Activated CD4-positive, alpha-beta T cell treated with anti-CD3 and anti-CD28 coated beads, Interleukin-2, amount 10 ng/mL, durations not matched to agents 7 days and 5 days (primary cell): ENCODE measurements at regions not wholly inside any gene's neighbourhood (a gene's known extent, or its start where the extent isn't known, plus 50 kb on each side); places are given as distances from the start of the nearest gene placed in this dataset.
"Not testable (repeated sequence)": the region's sequence is repeated elsewhere in the genome, so short reads cannot be mapped to it uniquely, and the experiment has no call there.

Source experiments
- CTCF ChIA-PET: fragments of 350-600 bp; sonication (Branson Sonifier 250); formaldehyde crosslinking; loops from one replicate; lab custom pipeline; 2021; ENCODE audit warnings: antibody characterized with exemption; lab: Charles Lee
- POLR2A ChIA-PET: fragments of 350-600 bp; sonication (Branson Sonifier 250); formaldehyde crosslinking; loops from one replicate; lab custom pipeline; 2021; ENCODE audit warnings: antibody characterized with exemption; lab: Charles Lee
- DNase-seq: peaks from one replicate; pipeline ENCODE4 v3.0.0-alpha.2; 2020
- H3K27ac Mint-ChIP-seq: one replicate; pipeline ENCODE4 v1.8.0; 2021; ENCODE audit warnings: mild to moderate bottlenecking, moderate library complexity, mixed read lengths
- H3K27me3 Mint-ChIP-seq: one replicate; pipeline ENCODE4 v1.8.0; 2021; ENCODE audit warnings: mixed read lengths
- H3K36me3 Mint-ChIP-seq: one replicate; pipeline ENCODE4 v1.8.0; 2021; ENCODE audit warnings: low read depth, mixed read lengths
- H3K4me1 Mint-ChIP-seq: one replicate; pipeline ENCODE4 v1.8.0; 2021; ENCODE audit warnings: mixed read lengths
- H3K4me3 Mint-ChIP-seq: one replicate; pipeline ENCODE4 v1.8.0; 2021; ENCODE audit warnings: mild to moderate bottlenecking, moderate library complexity, mixed read lengths
- H3K9me3 Mint-ChIP-seq: one replicate; pipeline ENCODE4 v1.8.0; 2021; ENCODE audit warnings: mixed read lengths

DNA sequence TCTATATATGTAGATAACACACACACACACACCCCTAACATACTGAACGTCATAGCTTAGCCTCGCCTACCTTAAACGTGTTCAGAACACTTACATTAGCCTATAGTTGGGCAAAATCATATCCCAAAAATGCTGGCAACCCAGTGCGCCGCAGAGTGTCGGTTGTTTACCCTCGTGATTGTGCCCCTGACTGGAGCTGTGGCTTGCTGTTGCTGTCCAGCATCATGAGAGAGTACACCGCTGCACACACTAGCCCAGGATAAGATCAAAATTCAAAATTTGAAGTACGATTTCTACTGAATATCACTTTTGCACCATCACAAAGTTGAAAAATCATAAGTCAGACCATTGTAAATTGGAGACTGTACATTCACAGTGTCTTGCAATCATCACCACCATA, 73.1 kb upstream of the COG2 start:
- no peak overlapping the region for H3K4me3 Mint-ChIP-seq
- POLR2A ChIA-PET = no interaction called here
- H3K9me3 Mint-ChIP-seq = no peaks in the 10 kb centered on the region
- H3K36me3 Mint-ChIP-seq = no peaks in the 10 kb centered on the region
- H3K4me1 Mint-ChIP-seq = no peaks in the 10 kb centered on the region
- DNase-seq = no peak
- peaks cover 26% of the 10 kb centered on the region for H3K27me3 Mint-ChIP-seq
- no peak overlapping the region for H3K27ac Mint-ChIP-seq
- CTCF ChIA-PET = no interaction called here

- H3K27me3 Mint-ChIP-seq = peaks cover 29% of the 10 kb centered on the region
- ChIA-PET POLR2A (no interaction called here), CTCF (no interaction called here)
- no peak for DNase-seq
- H3K4me3 Mint-ChIP-seq = no peak overlapping the region
- H3K4me1 Mint-ChIP-seq = no peaks in the 10 kb centered on the region
- H3K27ac Mint-ChIP-seq = no peak overlapping the region
- no peaks in the 10 kb centered on the region for H3K9me3 Mint-ChIP-seq
- no peaks in the 10 kb centered on the region for H3K36me3 Mint-ChIP-seq
These were observed 73.6 kb upstream of the COG2 start for GRCh38 chr1:230568676-230569075.

GRCh38 chr1:230568008-230568407, 74.3 kb upstream of the COG2 start:
- Mint-ChIP-seq H3K27me3 (peaks cover 31% of the 10 kb centered on the region), H3K4me1 (no peaks in the 10 kb centered on the region), H3K9me3 (no peaks in the 10 kb centered on the region), H3K27ac (no peak overlapping the region), H3K4me3 (no peak overlapping the region), H3K36me3 (no peaks in the 10 kb centered on the region)
- POLR2A ChIA-PET = no interaction called here
- no peak for DNase-seq
- CTCF ChIA-PET = interaction anchor here (0.7 kb wide), 1 partner anchor 19 kb away, joined by 3 read pairs; no protein-coding TSS in a partner anchor

DNA sequence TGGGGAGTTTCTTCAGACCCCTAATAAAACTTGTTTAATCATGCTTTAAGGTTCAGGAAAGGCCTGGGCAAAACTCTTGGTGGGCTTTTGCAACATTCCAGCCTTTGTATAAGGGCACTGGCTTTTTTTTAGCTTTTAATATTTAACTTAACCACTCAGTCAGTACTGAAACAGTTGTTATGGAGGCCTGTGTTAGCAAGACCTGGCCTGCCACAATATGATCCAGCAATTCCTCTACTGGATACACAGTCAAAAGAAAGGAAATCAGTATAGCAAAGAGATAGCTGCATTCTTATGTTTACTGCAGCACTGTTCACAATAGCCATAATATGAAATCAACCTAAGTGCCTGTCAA, 75.1 kb upstream of the COG2 start:
- no peak overlapping the region for H3K4me3 Mint-ChIP-seq
- no peak for DNase-seq
- H3K36me3 Mint-ChIP-seq = no peaks in the 10 kb centered on the region
- peaks cover 29% of the 10 kb centered on the region for H3K27me3 Mint-ChIP-seq
- no peaks in the 10 kb centered on the region for H3K4me1 Mint-ChIP-seq
- H3K9me3 Mint-ChIP-seq = no peaks in the 10 kb centered on the region
- POLR2A ChIA-PET = no interaction called here
- no peak overlapping the region for H3K27ac Mint-ChIP-seq
- CTCF ChIA-PET = interaction anchor here (1.0 kb wide), 1 partner anchor 12 kb away, joined by 3 read pairs; no protein-coding TSS in a partner anchor

DNA sequence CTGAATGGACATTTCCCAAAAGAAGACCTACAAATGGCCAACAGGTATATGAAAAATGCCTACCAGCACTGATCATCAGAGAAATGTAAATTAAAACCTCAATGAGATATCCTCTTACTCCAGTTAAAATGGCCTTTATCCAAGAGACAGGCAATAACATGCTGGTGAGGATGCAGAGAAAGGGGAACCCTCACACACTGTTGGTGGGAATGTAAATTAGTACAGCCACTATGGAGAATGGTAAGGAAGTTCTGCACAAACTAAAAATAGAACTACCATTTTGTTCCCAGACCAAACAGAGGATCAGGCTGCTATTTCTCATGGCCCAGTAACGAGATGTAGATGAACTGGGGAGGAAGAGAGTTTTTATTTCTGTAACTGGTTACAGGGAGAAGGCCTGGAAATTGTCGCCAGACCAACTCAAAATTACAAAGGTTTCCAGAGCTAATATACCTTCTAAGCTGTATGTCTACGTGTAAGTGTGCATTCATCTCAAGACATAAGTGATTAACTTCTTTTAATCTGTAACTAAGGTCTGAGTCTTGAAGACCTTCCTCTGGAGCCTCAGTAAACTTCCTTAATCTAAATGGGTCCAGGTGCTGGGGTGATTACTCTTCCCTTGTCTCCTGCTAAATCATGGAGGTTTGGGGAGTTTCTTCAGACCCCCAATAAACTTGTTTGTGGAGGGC, 75.6 kb upstream of the COG2 start:
- H3K9me3 Mint-ChIP-seq, H3K36me3 Mint-ChIP-seq, H3K27ac Mint-ChIP-seq, H3K4me1 Mint-ChIP-seq, DNase-seq, H3K4me3 Mint-ChIP-seq, POLR2A ChIA-PET: not testable (repeated sequence)
- H3K27me3 Mint-ChIP-seq = peaks cover 24% of the 10 kb centered on the region
- CTCF ChIA-PET = interaction anchor here (0.6 to 1.0 kb wide), 2 partner anchors 13 to 929 kb away, joined by 3 read pairs; no protein-coding TSS in a partner anchor

- Mint-ChIP-seq H3K36me3 (no peaks in the 10 kb centered on the region), H3K27me3 (peaks cover 19% of the 10 kb centered on the region), H3K4me3 (no peak overlapping the region), H3K27ac (no peak overlapping the region), H3K9me3 (no peaks in the 10 kb centered on the region), H3K4me1 (no peaks in the 10 kb centered on the region)
- POLR2A ChIA-PET = no interaction called here
- CTCF ChIA-PET = no interaction called here
- DNase-seq = no peak
These were observed 77.1 kb upstream of the COG2 start for GRCh38 chr1:230565141-230565540.

GRCh38 chr1:230563591-230563990, 78.7 kb upstream of the COG2 start:
- Mint-ChIP-seq H3K36me3 (no peaks in the 10 kb centered on the region), H3K9me3 (no peaks in the 10 kb centered on the region), H3K4me3 (no peak overlapping the region), H3K27ac (no peak overlapping the region), H3K4me1 (no peaks in the 10 kb centered on the region), H3K27me3 (peaks cover 21% of the 10 kb centered on the region)
- no peak for DNase-seq
- ChIA-PET POLR2A (no interaction called here), CTCF (interaction anchor here (0.6 to 1.5 kb wide), 2 partner anchors 10 to 106 kb away, joined by 3 read pairs; no protein-coding TSS in a partner anchor)

DNA sequence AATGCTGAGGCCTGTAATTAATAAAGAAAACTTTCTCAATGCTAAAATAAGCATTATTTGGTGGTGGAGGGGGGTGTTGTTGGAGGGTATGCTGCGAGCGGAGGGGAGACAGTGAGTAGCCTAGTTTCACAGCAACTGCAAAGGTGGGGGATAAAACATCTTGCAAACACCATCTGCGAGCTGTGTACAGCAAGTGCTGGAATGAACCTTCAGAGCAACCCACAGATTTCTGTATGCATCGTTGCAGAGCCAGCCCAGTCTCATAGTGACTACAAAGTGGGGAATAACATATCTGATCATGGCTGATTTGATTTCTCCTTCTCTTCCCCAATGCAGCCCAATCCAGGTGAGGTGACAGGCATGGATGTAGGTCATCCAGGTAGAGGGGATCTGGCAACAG, 80.7 kb upstream of the COG2 start:
- Mint-ChIP-seq H3K4me3 (no peak overlapping the region), H3K4me1 (no peaks in the 10 kb centered on the region), H3K9me3 (no peaks in the 10 kb centered on the region), H3K27ac (no peak overlapping the region), H3K27me3 (peaks cover 24% of the 10 kb centered on the region), H3K36me3 (no peaks in the 10 kb centered on the region)
- POLR2A ChIA-PET = no interaction called here
- CTCF ChIA-PET = no interaction called here
- no peak for DNase-seq

DNA sequence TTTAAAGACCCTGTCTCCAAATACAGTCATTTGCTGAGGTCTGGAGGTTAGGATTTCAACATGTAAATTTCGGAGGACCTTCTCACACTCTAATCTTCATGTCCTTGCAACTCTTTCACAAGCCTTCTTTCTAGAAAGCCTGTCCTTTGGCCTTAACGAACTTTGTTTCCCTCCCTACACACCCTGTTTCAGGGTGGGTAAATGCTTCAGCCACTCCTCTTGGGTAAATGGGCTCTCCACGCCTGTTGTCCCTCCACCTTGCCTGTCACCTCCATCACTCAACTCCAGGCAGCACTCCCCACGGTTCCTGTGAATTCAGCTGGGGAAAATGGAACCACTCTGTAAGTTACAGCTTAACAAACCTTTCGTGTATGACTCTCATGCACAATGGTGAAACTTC, 84.0 kb upstream of the COG2 start:
- no peak overlapping the region for H3K4me3 Mint-ChIP-seq
- no peaks in the 10 kb centered on the region for H3K9me3 Mint-ChIP-seq
- no peaks in the 10 kb centered on the region for H3K36me3 Mint-ChIP-seq
- H3K27me3 Mint-ChIP-seq = peaks cover 8% of the 10 kb centered on the region
- peaks cover 3% of the 10 kb centered on the region for H3K4me1 Mint-ChIP-seq
- no peak for DNase-seq
- ChIA-PET POLR2A (no interaction called here), CTCF (interaction anchor here (1.8 kb wide), 1 partner anchor 20 kb away, joined by 4 read pairs; no protein-coding TSS in a partner anchor)
- no peak overlapping the region for H3K27ac Mint-ChIP-seq

DNA sequence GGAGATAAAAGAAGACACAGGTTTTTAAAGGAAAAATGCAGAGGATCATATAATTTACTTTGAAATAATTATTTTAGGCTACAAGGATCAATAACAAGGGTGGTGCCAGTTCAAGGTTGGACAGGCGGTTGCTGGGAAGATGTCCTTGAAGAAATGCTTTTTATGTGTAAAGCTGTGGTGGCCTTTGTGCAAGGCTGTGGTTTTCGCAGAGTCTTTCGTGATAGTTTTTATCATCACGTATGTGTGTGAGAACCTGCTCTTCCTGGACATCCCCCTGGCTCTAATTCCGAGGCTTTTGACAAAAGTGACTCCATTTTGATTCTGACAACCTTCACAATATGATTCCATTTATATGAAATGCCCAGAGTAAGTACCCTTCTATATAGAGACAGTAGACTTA, 85.8 kb upstream of the COG2 start:
- no peak overlapping the region for H3K4me3 Mint-ChIP-seq
- H3K27me3 Mint-ChIP-seq = peaks cover 12% of the 10 kb centered on the region
- H3K9me3 Mint-ChIP-seq = no peaks in the 10 kb centered on the region

GRCh38 chr1:230555814-230556213, 86.5 kb upstream of the COG2 start:
- ChIA-PET POLR2A (no interaction called here), CTCF (no interaction called here)
- no peak overlapping the region for H3K4me3 Mint-ChIP-seq
- H3K36me3 Mint-ChIP-seq = no peaks in the 10 kb centered on the region
- H3K9me3 Mint-ChIP-seq = peaks cover 4% of the 10 kb centered on the region
- peaks cover 7% of the 10 kb centered on the region for H3K4me1 Mint-ChIP-seq
- H3K27ac Mint-ChIP-seq = no peak overlapping the region
- DNase-seq = no peak
- peaks cover 12% of the 10 kb centered on the region for H3K27me3 Mint-ChIP-seq

More for the DNA sequence above, 85.8 kb upstream of the COG2 start:
- POLR2A ChIA-PET = no interaction called here
- no peak for DNase-seq
- Mint-ChIP-seq H3K27ac (no peak overlapping the region), H3K36me3 (no peaks in the 10 kb centered on the region), H3K4me1 (peaks cover 3% of the 10 kb centered on the region)
- CTCF ChIA-PET = no interaction called here

DNA sequence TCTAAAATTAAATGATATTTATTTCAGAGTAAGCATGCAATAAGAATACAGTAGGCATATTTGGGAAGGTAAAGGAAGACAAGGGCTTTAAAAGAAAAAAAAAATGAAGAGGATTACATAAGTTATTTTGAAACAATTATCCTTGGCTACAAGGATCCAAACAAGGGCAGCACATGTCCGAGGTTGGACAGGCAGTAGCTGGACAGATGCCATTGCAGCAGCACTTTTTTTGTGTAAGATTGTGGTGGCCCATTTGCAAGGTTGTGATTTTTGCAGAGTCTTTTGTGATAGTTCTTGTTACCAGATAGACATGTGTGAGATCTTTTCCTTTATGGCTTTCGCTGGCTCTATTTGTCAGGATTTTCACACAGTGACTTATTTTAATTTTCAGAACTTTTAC, 89.4 kb upstream of the COG2 start:
- peaks cover 8% of the 10 kb centered on the region for H3K27me3 Mint-ChIP-seq
- peaks cover 5% of the 10 kb centered on the region for H3K9me3 Mint-ChIP-seq
- ChIA-PET POLR2A (no interaction called here), CTCF (no interaction called here)
- peaks cover 14% of the 10 kb centered on the region for H3K4me1 Mint-ChIP-seq
- H3K36me3 Mint-ChIP-seq = no peaks in the 10 kb centered on the region
- H3K4me3 Mint-ChIP-seq = no peak overlapping the region
- DNase-seq = no peak
- no peak overlapping the region for H3K27ac Mint-ChIP-seq

DNA sequence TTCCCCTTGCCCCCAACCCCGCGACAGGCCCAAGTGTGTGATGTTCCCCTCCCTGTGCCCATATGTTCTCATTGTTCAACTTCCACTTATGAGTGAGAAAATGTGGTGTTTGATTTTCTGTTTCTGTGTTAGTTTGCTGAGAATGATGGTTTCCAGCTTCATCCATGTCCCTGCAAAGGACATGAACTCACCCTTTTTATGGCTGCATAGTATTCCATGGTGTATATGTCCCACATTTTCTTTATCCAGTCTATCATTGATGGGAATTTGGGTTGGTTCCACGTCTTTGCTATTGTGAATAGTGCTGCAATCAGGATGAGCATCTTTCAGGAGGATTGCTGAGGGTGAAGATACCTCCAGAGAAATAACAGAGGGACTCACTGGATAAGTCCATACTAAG, 91.3 kb upstream of the COG2 start:
- CTCF ChIA-PET, H3K4me3 Mint-ChIP-seq: not testable (repeated sequence)

DNA sequence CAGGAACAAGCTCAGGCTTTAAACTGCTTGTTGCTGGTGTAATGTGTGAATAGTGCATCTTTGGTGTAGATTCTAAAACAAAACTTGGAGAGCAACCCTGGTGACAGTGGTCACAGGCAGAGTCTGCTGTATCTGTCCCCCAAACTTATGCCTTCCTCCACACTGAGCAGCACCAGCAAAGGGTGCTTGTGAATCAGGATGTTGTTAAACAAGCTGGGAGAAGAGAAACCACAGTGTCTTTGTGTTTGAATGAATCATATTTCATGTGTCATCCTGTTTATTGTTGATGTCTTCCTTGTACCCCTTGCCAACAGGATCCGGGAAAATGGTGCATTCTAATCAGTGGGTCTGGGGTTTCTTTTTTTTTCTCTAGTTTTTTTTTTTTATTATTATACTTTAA, 91.9 kb upstream of the COG2 start:
- peaks cover 11% of the 10 kb centered on the region for H3K4me1 Mint-ChIP-seq
- H3K9me3 Mint-ChIP-seq = peaks cover 5% of the 10 kb centered on the region
- H3K27me3 Mint-ChIP-seq = peaks cover 11% of the 10 kb centered on the region
- H3K4me3 Mint-ChIP-seq = no peak overlapping the region
- no peak for DNase-seq
- no peaks in the 10 kb centered on the region for H3K36me3 Mint-ChIP-seq
- ChIA-PET CTCF (interaction anchor here (1.0 to 1.9 kb wide), 3 partner anchors 12 to 93 kb away, joined by 4 to 5 read pairs (median 5); no protein-coding TSS in a partner anchor), POLR2A (no interaction called here)
- no peak overlapping the region for H3K27ac Mint-ChIP-seq

More for the DNA sequence above, 91.3 kb upstream of the COG2 start:
- H3K9me3 Mint-ChIP-seq, H3K27ac Mint-ChIP-seq, DNase-seq, H3K36me3 Mint-ChIP-seq, POLR2A ChIA-PET: not testable (repeated sequence)
- H3K27me3 Mint-ChIP-seq = peaks cover 11% of the 10 kb centered on the region
- peaks cover 11% of the 10 kb centered on the region for H3K4me1 Mint-ChIP-seq
